GM19467 (cell line): ENCODE measurements at regions not wholly inside any gene's neighbourhood (a gene's known extent, or its start where the extent isn't known, plus 50 kb on each side); places are given as distances from the start of the nearest gene placed in this dataset.
"Not testable (repeated sequence)": the region's sequence is repeated elsewhere in the genome, so short reads cannot be mapped to it uniquely, and the experiment has no call there.

Experiments used
- ATAC-seq: cut with Tn5 transposase; IDR thresholded peaks from one replicate; pipeline ENCODE4 v1.9.1; 2021; ENCODE audit warnings: mild to moderate bottlenecking, moderate library complexity; ENCODE audit not compliant: unreplicated experiment

GRCh38 chr2:87258887-87259286 lies 237.2 kb upstream of the PLGLB1 start:
- ATAC-seq, result not testable (repeated sequence)

GRCh38 chr2:87262184-87262702 lies 240.6 kb upstream of the PLGLB1 start:
- not testable (repeated sequence) for ATAC-seq

DNA sequence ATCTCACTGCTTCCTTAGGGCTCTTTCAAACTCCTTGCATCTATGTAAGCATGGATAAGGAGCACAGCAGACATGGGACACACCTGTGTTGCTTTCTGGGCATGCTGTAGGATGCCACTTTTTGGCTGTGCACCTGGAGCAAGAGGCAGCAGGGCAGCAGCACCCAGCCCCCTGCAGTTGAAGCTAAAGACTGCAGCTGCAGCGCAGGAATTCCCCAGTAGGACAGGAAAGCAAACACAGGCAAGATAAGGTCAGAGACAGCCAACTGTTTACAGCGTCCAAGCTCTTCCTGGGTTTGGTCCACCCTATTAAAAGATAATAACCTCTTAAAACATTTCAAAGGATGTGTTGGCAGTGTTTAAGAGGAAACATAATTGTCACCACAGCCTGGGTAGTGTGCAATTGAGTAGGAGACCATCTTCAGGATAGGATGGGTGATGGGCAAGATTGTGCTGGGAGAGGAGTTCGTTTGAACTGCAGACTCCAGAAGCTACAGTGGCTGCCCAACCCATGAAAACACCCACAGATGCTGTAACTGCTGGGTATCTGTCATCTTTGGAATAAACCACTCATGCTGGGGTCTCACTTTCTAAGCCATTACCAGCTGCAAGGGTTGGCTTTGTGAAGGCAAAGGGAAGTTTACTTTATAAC lies 242.3 kb upstream of the PLGLB1 start:
- ATAC-seq, result not testable (repeated sequence)

GRCh38 chr2:87275192-87275591 lies 253.5 kb upstream of the PLGLB1 start:
- not testable (repeated sequence) for ATAC-seq

GRCh38 chr2:87275974-87276629 lies 254.5 kb upstream of the PLGLB1 start:
- not testable (repeated sequence) for ATAC-seq

- ATAC-seq, result not testable (repeated sequence)
Observed at GRCh38 chr2:87276673-87277072, 255.0 kb upstream of the PLGLB1 start.

- not testable (repeated sequence) for ATAC-seq
Observed at GRCh38 chr2:87277734-87278133, 256.1 kb upstream of the PLGLB1 start.

DNA sequence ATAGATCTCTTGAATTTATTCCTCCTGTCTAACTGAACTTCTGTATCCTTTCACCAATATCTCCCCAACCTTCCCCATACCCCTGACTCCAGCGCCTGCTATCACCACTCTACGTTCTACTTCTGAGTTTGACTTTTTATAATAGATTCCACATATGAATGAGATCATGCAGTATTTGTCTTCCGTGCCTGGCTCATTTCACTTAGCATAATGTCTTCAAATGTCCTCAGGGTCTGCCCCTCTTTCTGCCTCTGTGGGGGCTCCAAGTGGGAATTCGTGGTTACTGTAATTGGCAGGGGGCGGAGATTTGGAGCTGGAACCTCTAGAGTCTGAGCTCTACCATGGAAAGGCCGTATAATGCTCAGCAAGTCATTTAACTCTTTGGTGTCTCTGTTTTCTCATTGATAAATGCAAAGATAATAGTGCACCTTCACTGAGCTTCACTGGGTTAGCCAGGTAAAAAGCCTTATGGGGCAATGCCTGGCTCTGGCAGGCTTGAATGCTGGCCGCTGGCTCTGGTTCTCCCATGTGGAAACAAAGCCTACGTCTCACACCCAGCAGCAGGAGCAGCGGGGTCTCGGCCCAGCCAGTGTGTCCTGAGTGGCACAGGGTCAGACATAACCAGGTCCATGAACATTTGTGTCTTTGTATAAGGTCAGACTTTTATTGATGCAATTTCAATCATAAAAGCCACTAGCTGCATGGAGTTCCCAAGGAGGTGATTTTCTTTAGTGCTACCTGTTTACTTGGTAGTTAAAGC lies 259.1 kb upstream of the PLGLB1 start:
- ATAC-seq, result not testable (repeated sequence)

DNA sequence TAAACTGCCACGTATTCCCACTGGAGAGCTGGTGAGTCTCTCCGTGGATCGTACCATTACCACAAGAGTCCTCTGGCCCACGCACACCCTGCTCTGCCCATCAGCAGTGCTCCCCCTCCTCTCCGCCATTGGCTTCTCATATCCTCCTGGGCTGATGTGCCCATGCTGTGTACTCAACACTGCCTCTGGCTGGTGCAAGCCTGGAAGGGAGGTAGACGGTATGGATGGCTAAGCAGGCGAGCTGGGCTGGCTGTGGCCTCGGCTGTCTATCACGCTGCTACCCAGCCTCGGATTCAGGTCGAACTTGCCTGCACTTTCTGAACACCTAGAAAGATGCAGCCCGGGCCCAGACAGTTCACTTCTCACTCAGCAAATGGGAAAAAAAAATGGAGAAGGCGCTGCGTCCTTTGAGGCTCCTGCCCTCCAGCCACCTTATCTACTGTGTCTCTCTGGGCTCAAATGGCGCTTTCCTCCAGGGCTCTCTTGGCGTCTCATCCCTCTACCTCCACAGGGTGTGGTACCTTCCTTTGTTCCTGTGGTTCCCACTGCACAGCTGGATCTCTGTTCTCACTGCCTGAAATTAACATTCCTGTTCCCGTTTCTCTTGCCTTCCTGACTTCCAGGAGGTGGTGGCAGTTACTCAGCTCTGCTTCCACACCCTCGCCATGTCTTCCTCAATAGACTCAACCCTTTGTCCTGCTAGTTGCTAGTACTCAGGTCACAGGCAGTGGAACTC lies 262.3 kb upstream of the PLGLB1 start:
- not testable (repeated sequence) for ATAC-seq

GRCh38 chr2:87284471-87284772 lies 262.8 kb upstream of the PLGLB1 start:
- not testable (repeated sequence) for ATAC-seq

GRCh38 chr2:87285139-87285538 lies 263.5 kb upstream of the PLGLB1 start:
- ATAC-seq, result not testable (repeated sequence)

DNA sequence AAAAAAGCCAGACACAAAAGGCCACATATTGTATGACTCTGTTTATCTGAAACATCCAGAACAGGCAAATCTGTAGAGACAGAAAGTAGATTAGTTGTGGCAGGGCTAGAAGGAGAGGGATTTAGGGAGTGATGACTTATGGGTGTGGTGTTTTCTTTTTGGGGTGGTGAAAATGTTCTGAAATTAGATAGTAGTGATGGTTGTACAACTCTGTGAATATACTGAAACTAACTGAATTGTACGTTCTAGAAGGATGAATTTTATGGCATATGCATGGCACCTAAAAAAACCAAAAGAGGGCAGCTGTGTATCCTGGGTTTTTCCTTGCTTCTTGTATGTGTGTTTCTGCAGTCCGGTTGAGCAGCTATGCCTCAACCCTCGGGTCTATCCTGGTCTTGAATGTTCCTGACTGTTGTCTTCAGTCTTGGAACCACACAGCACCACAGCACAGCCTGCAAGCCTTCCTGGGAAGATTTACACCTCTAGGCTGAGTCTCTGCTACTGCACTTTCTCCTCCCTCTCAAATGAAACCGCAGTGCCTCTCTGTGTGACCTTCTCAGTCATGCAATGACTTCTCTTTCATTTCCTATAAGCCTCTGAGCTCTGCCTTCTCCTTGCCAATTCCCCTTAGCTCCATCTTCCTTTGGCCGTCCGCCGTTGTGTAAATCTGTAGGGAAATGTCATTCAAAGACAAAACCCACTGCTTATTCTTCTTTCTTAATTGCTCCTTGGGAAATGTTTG lies 269.1 kb upstream of the PLGLB1 start:
- peak; percentile 70 for ATAC-seq

- not testable (repeated sequence) for ATAC-seq
Observed at GRCh38 chr2:87291400-87292200, 270.0 kb upstream of the PLGLB1 start.

- ATAC-seq, result not testable (repeated sequence)
Observed at GRCh38 chr2:87293931-87294594, 272.4 kb upstream of the PLGLB1 start.

GRCh38 chr2:87295135-87295534 lies 273.5 kb upstream of the PLGLB1 start:
- not testable (repeated sequence) for ATAC-seq

GRCh38 chr2:87301349-87301748 lies 279.7 kb upstream of the PLGLB1 start:
- ATAC-seq, result not testable (repeated sequence)

- not testable (repeated sequence) for ATAC-seq
Observed at GRCh38 chr2:87301871-87302270, 280.2 kb upstream of the PLGLB1 start.

DNA sequence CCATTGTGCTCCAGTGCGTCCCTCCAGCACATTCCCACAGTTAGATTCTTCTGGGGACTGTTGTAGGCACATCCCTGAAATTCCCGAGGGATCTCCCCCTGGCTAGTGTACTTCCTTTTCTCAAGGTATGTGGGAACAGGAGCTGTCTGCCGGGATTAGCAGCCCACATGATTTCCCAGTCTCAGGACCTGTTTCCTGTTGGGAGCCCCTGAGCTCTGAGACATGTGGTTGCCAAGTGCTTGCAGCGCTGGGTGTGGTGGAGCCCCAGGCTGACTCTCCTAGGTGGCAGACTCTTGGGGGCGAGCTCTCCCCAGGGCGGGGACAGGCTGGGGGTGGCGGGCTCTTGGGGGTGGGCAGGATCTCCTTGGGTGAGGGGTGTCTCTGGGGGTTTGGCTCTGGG lies 287.0 kb upstream of the PLGLB1 start:
- not testable (repeated sequence) for ATAC-seq

DNA sequence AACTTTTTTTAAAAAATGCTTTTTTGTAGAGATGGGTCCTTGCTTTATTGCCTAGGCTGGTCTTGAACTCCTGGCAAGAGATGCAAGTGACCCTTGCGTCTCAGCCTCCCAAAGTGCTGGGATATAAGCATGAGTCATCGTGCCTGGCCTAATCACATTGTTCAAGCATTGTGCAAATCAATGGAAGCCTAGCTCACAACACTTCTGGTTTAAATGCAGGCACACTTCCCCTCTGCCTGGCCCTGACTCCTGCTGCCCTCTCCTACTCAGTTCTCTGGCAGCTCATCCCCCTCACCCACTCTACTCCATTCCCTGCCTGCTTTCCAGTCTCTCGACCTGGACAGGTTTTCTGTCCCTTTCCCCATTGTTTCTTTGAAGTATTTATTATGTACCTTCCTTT lies 288.1 kb upstream of the PLGLB1 start:
- not testable (repeated sequence) for ATAC-seq
